ENCODE measurements at regions not wholly inside any gene's neighbourhood (a gene's known extent, or its start where the extent isn't known, plus 50 kb on each side); places are given as distances from the start of the nearest gene placed in this dataset.

DNA sequence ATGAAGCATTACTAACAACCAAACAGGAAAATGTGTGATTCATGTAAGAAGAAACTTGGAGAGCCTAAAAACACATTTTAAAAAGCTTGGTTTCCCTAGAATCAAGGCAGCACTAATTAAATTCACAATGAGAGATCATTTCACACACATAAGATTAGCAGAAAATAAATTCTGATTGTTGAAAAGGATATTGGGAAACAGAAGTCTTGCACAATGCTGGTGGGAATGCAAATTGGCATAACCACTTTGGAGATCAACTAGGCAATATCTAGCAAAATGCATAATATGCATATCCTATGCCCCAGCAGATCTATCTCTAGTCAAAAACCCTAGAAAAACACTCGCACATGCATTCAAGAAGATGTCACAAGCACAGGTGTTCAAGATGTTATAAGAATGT lies 75.3 kb upstream of the SIX3 start:
- no peak overlapping the region for H3K4me3 ChIP-seq (ENCODE audit: low read depth in 1 of 3, low read length in 3 of 3)
- no peaks in the 10 kb centered on the region for H3K9me3 ChIP-seq (ENCODE audit: control insufficient read depth in 4 of 4, low read length in 3 of 4)
- 89% methylated on average over 1 of the region's 1 CpG for whole genome bisulfite sequencing

GRCh38 chr2:44869761-44870160 lies 71.7 kb upstream of the SIX3 start:
- H3K36me3 ChIP-seq (ENCODE audit: control insufficient read depth in 4 of 4, insufficient read depth in 3 of 4, low read depth in 1 of 4, low read length in 3 of 4) = no peaks in the 10 kb centered on the region
- peaks cover 0 to 2% (median 0%) of the 10 kb centered on the region in 4 donors for H3K9me3 ChIP-seq (ENCODE audit: control insufficient read depth in 4 of 4, low read length in 3 of 4)
- H3K27ac ChIP-seq (ENCODE audit: low read depth in 1 of 2, low read length in 2 of 2) = no peak overlapping the region
- no peak for DNase-seq (ENCODE audit: low spot score)
- TF ChIP-seq RXRA (IDR thresholded peaks at IDR 0.05) (no peak), NR2F2 (IDR thresholded peaks at IDR 0.05) (no peak), JUND (IDR thresholded peaks at IDR 0.05) (no peak), SP1 (IDR thresholded peaks at IDR 0.05) (no peak), HNF4G (IDR thresholded peaks at IDR 0.05) (no peak), HNF4A (conservative IDR thresholded peaks at IDR 0.05) (no peak), GABPA (IDR thresholded peaks at IDR 0.05 in 1 of 2, conservative IDR thresholded peaks at IDR 0.05 in 1 of 2) (no peak), ZBTB33 (IDR thresholded peaks at IDR 0.05) (no peak), TAF1 (conservative IDR thresholded peaks at IDR 0.05) (no peak), CTCF (IDR thresholded peaks at IDR 0.05; ENCODE audit: low read depth, low read length, missing input control) (no peak), REST (IDR thresholded peaks at IDR 0.05) (no peak), FOXA2 (IDR thresholded peaks at IDR 0.05) (no peak), FOXA1 (IDR thresholded peaks at IDR 0.05) (no peak), RAD21 (IDR thresholded peaks at IDR 0.05) (no peak), EGR1 (IDR thresholded peaks at IDR 0.05; ENCODE audit: low read depth in 2 of 2) (no peak)
- no peak overlapping the region for H3K9ac ChIP-seq (ENCODE audit: low read depth in 1 of 2, low read length in 2 of 2)
- no peaks in the 10 kb centered on the region for H3K4me1 ChIP-seq (ENCODE audit: control insufficient read depth in 4 of 4, insufficient read depth in 4 of 4, low read length in 3 of 4)
- peaks cover 0 to 2% (median 0%) of the 10 kb centered on the region in 4 donors for H3K27me3 ChIP-seq (ENCODE audit: control insufficient read depth in 4 of 4, insufficient read depth in 4 of 4, low read length in 3 of 4)
- no peak overlapping the region for H3K4me3 ChIP-seq (ENCODE audit: low read depth in 1 of 3, low read length in 3 of 3)
- WGBS = 69% methylated on average over 5 of the region's 5 CpGs

More for the DNA sequence above, 75.3 kb upstream of the SIX3 start:
- Histone ChIP-seq H3K9ac (ENCODE audit: low read depth in 1 of 2, low read length in 2 of 2) (no peak overlapping the region), H3K4me1 (ENCODE audit: control insufficient read depth in 4 of 4, insufficient read depth in 4 of 4, low read length in 3 of 4) (no peaks in the 10 kb centered on the region), H3K27ac (ENCODE audit: low read depth in 1 of 2, low read length in 2 of 2) (no peak overlapping the region), H3K36me3 (ENCODE audit: control insufficient read depth in 4 of 4, insufficient read depth in 3 of 4, low read depth in 1 of 4, low read length in 3 of 4) (no peaks in the 10 kb centered on the region), H3K27me3 (ENCODE audit: control insufficient read depth in 4 of 4, insufficient read depth in 4 of 4, low read length in 3 of 4) (peaks cover 0 to 2% (median 0%) of the 10 kb centered on the region in 4 donors)
- DNase-seq (ENCODE audit: low spot score) = no peak
- TF ChIP-seq JUND (IDR thresholded peaks at IDR 0.05) (no peak), HNF4G (IDR thresholded peaks at IDR 0.05) (no peak), EGR1 (IDR thresholded peaks at IDR 0.05; ENCODE audit: low read depth in 2 of 2) (no peak), SP1 (IDR thresholded peaks at IDR 0.05) (no peak), REST (IDR thresholded peaks at IDR 0.05) (no peak), NR2F2 (IDR thresholded peaks at IDR 0.05) (no peak), GABPA (IDR thresholded peaks at IDR 0.05 in 1 of 2, conservative IDR thresholded peaks at IDR 0.05 in 1 of 2) (no peak), RXRA (IDR thresholded peaks at IDR 0.05) (no peak), HNF4A (conservative IDR thresholded peaks at IDR 0.05) (no peak)
- TF ChIP-seq, protein P1, sequence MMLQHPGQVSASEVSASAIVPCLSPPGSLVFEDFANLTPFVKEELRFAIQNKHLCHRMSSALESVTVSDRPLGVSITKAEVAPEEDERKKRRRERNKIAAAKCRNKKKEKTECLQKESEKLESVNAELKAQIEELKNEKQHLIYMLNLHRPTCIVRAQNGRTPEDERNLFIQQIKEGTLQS (IDR thresholded peaks at IDR 0.05) = no peak
